SIG-M5 treated with dmso at 0.1 percent for 504 hours (cell line): ENCODE measurements at regions not wholly inside any gene's neighbourhood (a gene's known extent, or its start where the extent isn't known, plus 50 kb on each side); places are given as distances from the start of the nearest gene placed in this dataset.

ENCODE experiments used
- DNase-seq: peaks from one replicate; lab custom pipeline; 2025; ENCODE audit not compliant: unreplicated experiment; lab: John Stamatoyannopoulos, UW

DNA sequence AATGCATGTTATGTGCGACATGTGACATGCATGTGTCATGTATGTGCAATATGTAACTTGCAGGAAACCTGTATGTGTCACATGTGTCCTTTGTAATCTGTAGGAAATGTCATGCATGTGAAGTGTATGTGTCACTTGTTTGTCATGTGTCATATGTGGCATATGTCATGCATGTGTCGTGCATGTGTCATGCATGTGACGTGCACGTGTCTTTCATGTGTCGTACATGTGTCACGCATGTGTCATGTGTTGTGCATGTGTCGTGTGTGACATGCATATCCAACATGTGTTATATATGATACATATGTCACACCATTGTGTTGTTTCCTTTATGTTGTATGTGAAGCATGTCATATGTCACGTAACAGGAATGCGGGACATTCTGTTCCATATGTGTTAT lies 2153.2 kb upstream of the PIK3C3 start:
- DNase-seq = no peak

DNA sequence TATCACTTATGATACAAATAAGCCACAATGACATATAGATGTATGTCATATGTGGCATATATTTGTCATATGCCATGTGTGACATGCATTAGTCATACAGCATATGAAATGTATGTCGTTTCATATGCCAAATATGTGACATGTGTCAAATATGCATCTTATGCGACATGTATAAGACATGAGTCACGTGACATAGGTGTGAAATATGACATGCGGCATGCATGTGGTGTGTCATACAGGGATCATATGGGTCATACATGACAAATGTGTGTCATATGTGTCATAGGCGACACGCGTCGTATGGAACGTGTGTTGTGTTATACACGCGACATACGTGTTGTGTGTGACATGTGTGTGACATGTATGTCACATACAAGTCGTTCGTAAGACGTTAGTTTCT lies 2154.0 kb upstream of the PIK3C3 start:
- DNase-seq = no peak

DNA sequence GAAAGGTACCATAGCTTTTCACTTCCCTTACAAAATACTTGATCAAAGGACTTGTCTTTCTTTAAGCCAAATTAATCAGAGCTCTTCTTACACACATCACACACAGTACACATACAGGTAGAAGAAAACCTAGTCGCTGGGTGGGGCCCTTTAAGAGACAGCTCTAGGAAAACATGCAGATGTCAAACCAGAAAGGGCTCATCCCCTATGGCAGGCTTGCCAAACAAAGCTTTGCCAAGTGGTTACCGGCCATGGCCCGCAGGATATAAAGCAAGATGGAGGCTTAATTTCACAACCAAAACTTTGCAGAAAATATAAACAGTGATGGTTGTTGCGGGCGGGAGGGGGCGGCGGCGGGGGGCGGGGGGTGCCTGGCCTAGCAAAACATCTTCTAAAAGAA lies 2156.0 kb upstream of the PIK3C3 start:
- no peak for DNase-seq

DNA sequence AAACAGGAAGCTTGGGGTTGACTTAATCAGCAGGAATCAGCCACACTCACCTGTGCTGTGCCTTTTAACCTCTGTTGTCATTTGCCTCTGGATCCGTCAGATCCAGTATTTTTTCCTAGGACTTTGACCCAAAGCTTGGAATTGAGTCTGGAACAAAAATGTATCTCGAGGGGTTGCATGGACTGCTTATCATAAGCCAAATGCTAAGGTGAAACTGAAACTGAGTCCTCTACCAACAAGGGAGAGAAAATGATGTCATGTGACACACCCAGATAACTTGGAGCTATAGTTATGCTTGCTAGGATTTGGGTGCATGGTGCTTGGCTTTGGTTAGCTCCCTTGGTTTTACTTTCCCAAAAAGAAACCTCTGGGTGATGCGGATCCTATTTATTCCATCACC lies 2158.6 kb upstream of the PIK3C3 start:
- DNase-seq = no peak

DNA sequence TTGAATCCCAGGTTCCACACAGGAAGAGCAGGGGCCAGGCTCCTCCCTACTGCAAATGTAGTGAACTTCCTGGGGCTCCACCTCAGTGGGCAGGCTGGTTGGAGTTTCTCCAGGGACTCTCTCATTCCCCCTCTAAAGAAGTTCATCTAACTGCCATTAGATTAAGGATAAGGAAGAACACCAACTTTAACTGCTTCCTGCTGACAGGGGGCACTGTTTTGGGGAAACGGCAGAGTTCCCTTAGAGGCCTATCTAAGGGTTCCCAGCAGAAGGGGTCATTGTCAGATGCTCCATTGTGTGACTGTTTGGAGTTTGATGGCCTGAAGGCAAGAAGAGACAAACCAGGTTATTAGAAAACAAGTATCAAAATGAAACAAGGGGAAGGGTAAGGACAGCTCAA lies 2159.7 kb upstream of the PIK3C3 start:
- DNase-seq = no peak

DNA sequence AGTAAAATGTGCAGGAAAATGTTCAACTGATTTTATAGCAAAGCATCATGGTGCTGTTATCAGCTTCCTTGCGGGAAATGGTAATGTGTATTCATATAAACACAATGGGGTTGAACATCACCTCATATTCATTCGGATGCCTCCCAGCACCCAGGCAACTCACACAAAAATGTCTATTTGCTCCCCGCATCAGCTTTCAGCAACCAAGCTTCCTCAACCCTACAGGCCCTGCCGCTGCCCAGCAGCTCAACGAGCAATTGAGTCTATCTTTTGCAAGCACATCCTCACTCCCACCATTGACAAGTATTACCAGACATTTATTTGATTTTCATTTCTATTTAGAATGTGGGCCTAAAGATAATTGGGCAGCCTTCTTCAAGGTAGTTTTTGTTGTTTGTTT lies 2161.4 kb upstream of the PIK3C3 start:
- DNase-seq = no peak

DNA sequence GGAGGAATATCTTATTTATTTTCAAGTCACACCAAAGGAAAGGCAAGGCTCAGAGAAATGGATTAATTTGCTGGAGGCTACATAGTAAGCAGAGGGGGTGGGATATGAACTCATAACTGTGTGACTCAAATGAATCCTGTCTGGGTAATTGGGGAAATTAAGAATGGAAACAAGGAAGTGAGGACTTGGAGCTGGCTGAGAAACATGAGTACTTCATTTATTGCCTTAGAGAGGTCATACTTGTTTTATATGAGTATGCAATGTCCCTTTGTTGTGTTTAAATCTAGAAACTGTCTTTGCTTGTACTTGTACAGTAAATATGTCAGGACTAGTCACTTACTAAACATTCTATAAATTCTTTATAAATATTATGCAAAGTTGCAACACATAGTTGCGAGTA lies 2166.7 kb upstream of the PIK3C3 start:
- DNase-seq = no peak

DNA sequence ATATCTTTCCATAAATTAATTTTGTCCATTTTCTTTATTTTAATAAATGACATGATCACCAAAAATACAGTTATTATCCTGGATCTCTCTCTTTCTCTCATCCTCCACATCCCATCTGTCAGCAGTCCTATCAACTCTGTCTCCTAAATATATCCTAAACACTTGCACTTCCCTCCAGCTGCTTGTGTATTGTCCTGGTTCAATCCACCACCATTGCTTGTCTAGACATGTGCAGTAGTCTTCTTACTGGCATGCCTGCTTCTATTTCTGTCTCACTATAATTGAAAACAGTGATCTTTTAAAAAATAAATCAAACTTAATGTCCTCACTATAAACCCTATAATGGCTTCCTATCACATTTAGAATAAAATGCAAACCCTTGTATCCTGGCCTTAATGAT lies 2168.6 kb upstream of the PIK3C3 start:
- DNase-seq = no peak

DNA sequence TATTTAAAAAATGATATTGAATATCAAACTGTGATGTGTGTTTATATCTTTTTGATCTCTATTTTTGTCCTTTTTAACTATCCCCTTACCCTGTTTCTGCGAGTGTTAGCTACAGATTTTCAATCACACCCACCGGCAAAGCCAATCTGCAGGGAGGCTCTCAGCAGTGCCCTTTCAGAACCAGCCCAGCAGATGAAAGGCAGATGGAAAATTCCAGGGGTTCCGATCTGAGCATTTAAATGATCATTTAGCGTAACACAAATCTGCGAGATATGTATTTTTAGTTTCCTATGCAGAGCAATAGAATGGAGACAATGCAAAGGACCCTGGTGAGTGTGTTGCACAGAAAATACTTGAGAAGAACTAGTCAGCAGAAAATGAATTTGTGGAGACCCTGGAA lies 2170.5 kb upstream of the PIK3C3 start:
- DNase-seq = no peak

DNA sequence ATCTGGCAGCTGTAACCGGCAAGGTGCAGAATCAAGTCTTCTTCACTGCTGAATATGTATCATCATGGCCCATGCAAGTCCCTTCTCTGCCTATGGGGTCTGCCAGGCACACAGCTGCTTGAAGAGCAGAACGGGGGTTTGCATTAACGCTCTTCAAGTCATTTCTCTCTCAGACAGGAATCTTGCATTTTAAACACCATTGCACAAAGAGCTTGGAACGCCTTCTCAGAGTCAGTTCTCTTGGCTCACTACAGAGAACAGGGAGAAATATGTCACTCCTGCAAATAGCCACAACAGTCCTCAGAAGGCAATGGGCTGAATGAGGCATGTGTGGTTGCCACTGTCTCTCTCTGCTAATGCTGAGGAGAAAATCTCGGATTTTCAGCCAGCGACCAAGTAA lies 2173.5 kb upstream of the PIK3C3 start:
- DNase-seq = no peak

DNA sequence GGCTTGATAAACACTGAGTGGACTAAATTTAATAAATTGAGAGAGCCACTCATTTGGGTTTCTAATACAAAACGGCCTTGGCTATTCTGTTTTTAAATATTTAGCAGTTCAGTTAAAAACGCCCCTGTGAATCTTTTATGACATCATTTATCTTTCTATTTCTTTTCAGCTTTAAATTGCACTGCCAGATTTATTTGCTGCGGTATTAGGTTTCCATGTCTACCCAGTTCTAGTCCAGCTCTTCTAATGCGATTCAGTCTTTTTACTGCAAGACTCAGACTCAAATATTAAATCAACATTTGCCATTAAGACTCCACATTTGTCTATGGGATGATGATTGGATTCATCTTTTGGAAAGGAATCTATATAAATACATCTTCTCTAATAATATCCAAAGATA lies 2174.3 kb upstream of the PIK3C3 start:
- no peak for DNase-seq

DNA sequence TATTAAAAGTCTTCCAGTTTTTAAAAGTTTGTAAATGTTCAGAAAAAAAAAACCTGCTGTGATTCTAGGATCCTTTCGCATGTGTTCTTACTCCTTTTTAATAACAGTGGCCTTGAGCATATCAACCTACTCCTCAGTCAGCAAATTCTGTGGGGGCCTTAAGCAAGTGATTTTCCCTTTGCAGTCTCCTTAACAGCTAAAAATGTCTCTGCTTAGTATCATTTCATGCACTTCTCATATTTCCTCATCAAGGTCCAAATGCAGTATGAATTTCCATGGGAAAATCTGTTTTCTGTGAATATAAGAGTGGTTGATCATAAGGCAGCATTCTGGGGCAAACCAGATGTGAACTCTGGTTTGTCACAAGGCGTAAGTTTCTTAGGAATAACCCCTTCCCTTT lies 2175.1 kb upstream of the PIK3C3 start:
- DNase-seq = no peak

DNA sequence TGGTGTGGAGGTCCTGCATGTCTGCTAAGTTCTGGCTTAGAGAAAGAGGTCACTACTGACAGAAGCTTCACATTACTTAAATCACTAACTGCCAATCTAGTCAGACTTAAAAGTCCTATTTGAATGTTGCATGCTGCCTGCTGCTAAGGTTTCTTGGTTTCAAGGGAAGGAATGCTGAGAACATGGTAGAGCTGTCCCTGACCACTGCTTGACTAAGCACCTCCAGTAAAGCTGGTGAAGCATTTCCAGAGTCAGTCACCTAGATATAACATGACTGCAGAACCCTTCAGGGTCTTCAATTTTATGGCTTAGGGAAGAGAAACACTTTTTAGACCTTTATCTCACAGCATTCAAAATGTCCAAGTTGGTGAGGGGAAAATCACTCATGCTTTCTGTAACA lies 2178.3 kb upstream of the PIK3C3 start:
- no peak for DNase-seq

DNA sequence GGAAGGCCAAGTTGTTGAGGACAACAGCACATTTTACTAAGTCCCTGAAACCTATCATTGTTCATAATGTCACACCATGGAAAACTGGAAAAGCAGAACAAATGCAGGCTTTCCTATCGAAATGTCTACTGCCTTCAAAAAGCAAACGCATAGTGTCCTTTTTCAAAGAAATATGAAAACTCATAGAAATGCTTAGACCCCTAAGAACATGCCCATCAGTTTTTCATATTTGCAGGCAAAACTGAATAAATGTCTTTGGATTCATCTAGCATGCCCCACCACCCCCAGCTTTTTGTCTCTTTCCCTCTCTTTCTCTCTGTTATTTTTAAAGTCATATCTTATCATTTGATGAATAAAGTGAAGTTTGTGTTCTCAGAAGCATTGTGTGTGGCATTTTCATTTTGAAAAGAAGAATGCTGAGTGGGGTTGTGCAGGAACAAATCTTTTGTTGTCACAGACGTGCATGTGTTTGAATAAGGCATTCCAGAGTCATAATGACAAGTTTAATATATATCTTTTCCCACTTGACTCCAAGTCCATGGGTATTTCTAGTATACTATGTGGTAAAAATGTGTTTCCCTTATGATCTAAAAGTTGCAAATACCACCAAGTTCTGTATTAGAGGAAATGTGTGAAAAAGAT lies 2180.0 kb upstream of the PIK3C3 start:
- DNase-seq = no peak

DNA sequence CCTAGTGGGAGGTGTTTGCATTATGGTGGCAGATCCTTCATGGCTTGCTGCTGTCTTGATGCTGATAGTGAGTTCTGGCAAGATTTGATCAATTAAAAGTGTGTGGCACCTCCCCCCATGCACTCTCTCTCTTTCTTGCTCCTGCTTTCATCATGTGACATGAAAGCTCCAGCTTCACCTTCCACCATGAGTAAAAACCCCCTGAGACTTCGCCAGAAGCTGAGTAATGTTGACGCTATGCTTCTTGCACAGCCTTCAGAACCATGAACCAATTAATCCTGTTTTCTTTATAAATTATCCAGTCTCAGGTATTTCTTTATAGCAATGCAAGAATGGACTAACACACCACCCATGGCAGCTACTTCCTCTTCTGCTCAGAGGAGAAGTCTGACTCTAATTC lies 2181.4 kb upstream of the PIK3C3 start:
- no peak for DNase-seq

DNA sequence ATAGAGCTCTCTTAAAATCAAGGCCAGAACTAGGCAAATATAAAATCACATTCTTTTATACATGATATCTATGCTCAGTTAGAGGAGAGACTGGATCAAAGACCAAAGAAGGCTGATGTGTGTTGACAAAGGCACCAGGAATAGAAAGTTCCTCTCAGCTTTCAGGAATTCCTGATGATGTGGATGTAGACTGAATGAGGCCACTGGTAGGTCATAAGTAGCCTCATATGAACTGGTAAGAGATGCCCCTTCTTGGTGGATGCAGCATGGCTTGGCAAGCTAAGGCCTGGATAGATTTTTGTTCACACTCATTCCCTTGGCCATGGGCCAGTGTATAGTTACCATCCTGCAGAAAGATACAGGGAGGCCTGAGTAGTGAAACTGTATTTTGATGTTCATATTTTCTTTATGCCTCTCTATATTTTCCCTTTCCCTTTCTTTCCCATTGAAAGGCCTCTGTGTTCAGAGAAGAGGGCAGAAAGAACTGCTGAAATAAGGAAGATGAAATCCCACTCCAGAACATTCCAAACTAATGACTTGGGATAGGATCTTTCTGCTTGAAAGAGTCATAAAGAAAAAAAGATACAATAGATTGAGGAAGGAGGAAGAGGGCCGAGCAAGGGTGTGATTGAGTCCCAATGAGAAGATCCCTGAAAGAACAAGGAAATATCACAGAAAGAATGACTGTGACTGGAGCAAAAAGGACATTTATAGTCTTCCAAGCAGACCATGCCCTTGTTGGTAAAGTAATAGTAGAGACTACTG lies 2182.7 kb upstream of the PIK3C3 start:
- no peak for DNase-seq

DNA sequence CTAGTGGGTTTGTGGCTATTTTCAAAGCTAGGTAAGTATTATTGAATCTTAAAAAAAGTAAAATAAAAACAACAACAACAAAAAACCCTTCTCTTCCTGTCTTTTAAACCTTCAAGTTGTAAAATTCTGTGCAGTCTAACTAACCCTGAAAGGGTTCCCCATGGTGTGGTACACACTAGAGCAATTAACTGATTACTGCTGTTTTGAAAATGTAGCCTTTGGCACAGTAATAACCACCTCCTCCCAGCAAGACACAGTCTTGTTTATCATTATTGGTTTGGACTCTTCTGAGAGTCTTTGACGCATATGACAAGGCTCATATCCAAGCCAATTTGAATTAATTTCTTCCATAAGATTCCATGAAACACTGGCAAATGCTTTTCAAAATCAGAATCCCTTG lies 2184.6 kb upstream of the PIK3C3 start:
- no peak for DNase-seq

DNA sequence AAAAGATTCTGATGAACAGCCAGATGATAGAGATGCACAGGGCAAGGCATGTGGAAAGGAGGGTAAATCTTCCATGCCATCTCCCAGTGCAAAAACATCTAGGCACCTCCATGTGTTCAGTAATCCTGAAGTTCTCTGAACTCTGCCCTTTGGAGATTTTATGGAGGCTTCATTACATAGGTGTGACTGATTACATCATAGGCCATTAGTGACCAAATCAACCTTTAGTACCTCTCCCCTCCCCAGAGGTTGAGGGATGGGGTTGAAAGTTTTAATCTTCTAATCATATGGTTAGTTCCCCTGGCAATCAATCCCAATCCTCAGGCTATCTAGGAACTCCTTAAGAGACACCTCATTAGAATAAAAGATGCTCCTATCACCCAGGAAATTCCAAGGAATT lies 2190.2 kb upstream of the PIK3C3 start:
- no peak for DNase-seq

DNA sequence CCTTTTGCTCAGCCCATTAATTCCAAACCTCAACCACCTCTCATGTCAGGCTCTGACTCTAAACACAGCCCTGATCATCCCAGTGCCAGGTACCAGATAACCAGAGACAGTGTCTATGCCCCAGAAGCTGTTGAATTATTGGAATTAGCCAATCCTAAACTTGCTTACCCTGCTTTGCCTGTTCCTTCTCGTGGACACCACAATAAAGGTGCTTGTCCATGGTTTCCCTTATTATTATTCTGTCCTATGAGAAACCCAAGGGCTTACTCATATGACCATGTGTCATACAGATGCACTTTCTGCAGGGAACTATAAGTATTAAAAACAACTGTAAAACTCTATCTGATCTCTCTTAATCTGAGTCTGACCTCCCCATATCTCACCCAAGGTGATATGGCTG lies 2193.8 kb upstream of the PIK3C3 start:
- DNase-seq = no peak

DNA sequence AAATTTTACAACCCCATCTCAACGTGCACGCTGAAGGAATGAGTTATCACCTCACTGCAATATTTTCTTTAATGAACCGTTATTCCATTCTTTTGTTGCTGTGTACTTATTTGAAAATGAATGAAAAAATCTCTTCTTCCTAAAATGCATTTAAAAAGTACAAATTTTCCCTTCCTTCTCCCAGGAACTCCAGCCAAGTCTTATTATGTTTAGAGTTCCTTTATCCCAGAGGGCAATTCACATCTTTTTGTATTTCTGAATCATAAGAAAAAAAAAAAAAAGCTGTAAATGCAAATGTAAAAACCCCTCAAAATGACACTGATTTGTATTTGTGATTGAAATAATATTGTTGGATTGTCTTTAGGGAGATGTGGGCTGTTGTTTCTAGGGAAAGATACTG lies 2194.3 kb upstream of the CELF4 start:
- no peak for DNase-seq

DNA sequence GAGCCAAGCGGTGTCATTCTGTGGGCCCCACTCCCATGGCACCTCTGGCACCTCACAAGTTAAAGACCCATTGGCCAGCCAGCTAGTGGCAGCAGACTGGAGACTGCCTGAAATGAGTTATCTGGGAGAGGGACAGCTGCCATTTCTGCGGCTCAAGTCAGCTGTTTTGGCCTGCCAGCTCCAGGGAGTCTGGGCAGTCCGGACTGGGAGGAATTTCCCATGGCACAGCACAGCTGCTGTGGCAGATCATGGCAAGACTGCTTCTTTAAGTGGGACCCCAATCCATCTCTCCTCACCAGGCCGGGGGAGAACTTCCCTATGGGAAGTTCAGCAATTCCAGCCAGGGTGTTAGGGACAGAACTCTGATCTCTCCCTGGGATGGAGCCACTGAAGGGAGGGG lies 2187.6 kb upstream of the CELF4 start:
- DNase-seq = no peak

DNA sequence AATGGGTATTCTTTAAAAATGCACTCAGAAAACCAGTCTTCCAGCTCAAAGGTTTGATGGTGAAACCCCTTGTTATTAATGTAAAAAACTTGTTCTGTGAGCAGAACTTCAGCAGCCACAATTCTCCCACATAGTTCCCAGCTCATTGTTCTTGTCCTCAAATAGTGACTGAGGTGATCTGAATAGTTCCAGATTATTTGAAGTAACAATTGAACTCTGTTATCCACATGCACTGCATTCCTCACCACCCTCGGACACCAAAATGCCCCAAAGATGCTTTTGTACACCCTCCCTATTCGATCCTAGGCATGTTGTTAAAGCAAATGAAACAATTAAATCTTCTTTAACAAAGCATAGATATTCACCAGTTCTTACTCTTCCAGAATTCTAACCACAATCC lies 2186.8 kb upstream of the CELF4 start:
- no peak for DNase-seq

DNA sequence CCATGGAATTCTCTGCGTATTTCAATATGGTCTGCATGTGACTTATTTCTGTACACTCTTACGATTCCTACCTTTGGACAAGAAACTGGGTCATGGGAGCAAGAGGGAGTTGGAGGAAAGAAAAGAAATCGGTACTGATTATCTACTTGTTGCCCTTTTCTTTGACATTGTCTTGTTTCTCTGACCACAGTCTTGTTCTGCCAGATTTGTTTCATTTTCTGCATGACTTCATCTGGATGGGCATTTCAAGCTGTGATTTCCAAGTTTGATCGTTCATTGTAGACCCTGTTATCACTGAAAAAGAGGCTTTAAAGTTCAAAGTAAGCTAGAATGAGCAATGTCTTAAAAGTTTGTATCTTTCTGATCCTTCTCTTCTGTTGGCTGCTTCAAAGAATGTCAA lies 2186.3 kb upstream of the CELF4 start:
- DNase-seq = no peak
